B cell (primary cell): ENCODE measurements at regions not wholly inside any gene's neighbourhood (a gene's known extent, or its start where the extent isn't known, plus 50 kb on each side); places are given as distances from the start of the nearest gene placed in this dataset.

Experiments used
- ATAC-seq: fragments of 200-7000 bp; cut with Tn5 transposase; one replicate; pipeline ENCODE4 v1.10.0; 2021; ENCODE audit warnings: low read depth, mild to moderate bottlenecking, moderate number of reproducible peaks, moderate library complexity
- CTCF ChIA-PET: fragments of 350-600 bp; sonication (Branson Sonifier 250); formaldehyde crosslinking; loops from one replicate; lab custom pipeline; 2021; ENCODE audit warnings: antibody characterized with exemption, inconsistent platforms; lab: Charles Lee
- POLR2A ChIA-PET: fragments of 350-600 bp; sonication (Branson Sonifier 250); formaldehyde crosslinking; loops from one replicate; lab custom pipeline; 2021; ENCODE audit warnings: antibody characterized with exemption; lab: Charles Lee
- DNase-seq: peaks from one replicate; pipeline ENCODE4 v3.0.0; 2013
- H2AFZ ChIP-seq: 2 replicates; pipeline ENCODE4 v1.6.1; 2012; ENCODE audit warnings: mild to moderate bottlenecking, low read depth, low read length; ENCODE audit not compliant: insufficient read depth, poor library complexity, severe bottlenecking
- H3K27ac ChIP-seq, 2 donors: 1 replicate in 1 of 2; 2 replicates in 1 of 2; pipeline ENCODE4 v1.5.1; 2012 to 2013; ENCODE audit warnings: low read length in 2 of 2, mild to moderate bottlenecking in 2 of 2, moderate library complexity in 1 of 2
- H3K27me3 ChIP-seq, 4 experiments: fragments of 200-600 bp in 1 of 4; sonication (generic) in 1 of 4; replicated peaks in 1 of 4; 1 replicate in 2 of 4; 2 replicates in 2 of 4; pipeline versions ENCODE4 v1.6.1 to v1.7.0; 2013 to 2016; ENCODE audit warnings: low read length in 3 of 4, mild to moderate bottlenecking in 2 of 4, mixed read lengths in 1 of 4, moderate library complexity in 1 of 4; ENCODE audit not compliant: insufficient read depth in 4 of 4, control insufficient read depth in 3 of 4; ENCODE audit errors: control extremely low read depth in 1 of 4
- H3K36me3 ChIP-seq, 2 experiments: replicated peaks in 1 of 2; 1 replicate in 1 of 2; 2 replicates in 1 of 2; pipeline versions ENCODE4 v1.6.1 to v1.7.1; 2013; ENCODE audit warnings: low read length in 1 of 2; ENCODE audit not compliant: insufficient read depth in 2 of 2, control insufficient read depth in 1 of 2; ENCODE audit errors: control extremely low read depth in 1 of 2, extremely low read depth in 1 of 2
- H3K4me1 ChIP-seq, 2 donors: fragments of 200-600 bp in 1 of 2; sonication (generic) in 1 of 2; 1 replicate in 1 of 2; 2 replicates in 1 of 2; pipeline versions ENCODE4 v1.5.1 to v1.6.1; 2013 to 2017; ENCODE audit warnings: low read length in 2 of 2; ENCODE audit not compliant: control insufficient read depth in 2 of 2, insufficient read depth in 2 of 2
- H3K4me2 ChIP-seq: replicated peaks from 2 replicates; pipeline ENCODE3; 2012; ENCODE audit warnings: mild to moderate bottlenecking, low read depth, low read length; ENCODE audit not compliant: poor library complexity, severe bottlenecking
- H3K4me3 ChIP-seq, 5 experiments: fragments of 200-600 bp in 1 of 5; sonication (generic) in 1 of 5; 1 replicate in 3 of 5; 2 replicates in 2 of 5; pipeline versions ENCODE4 v1.5.1 to v1.7.0; 2011 to 2016; ENCODE audit warnings: low read length in 4 of 5, mild to moderate bottlenecking in 4 of 5, low read depth in 2 of 5, control low read depth in 1 of 5, moderate library complexity in 1 of 5; ENCODE audit not compliant: insufficient read depth in 1 of 5; ENCODE audit errors: control extremely low read depth in 1 of 5, extremely low read depth in 1 of 5
- H3K79me2 ChIP-seq: fragments of 200-600 bp; sonication (generic); one replicate; pipeline ENCODE4 v1.6.0; 2016; ENCODE audit warnings: low read length; ENCODE audit not compliant: control insufficient read depth, insufficient read depth
- H3K9ac ChIP-seq: fragments of 200-600 bp; sonication (generic); 2 replicates; pipeline ENCODE4 v1.6.1; 2017; ENCODE audit warnings: mild to moderate bottlenecking, low read length, moderate library complexity
- H3K9me3 ChIP-seq, 3 donors: one replicate each; pipeline versions ENCODE4 v1.6.1 to v1.7.1; 2013; ENCODE audit warnings: low read length in 2 of 3; ENCODE audit not compliant: control insufficient read depth in 2 of 3, insufficient read depth in 1 of 3; ENCODE audit errors: control extremely low read depth in 1 of 3
- H4K20me1 ChIP-seq: 2 replicates; pipeline ENCODE4 v1.6.0; 2012; ENCODE audit warnings: mild to moderate bottlenecking, low read length; ENCODE audit not compliant: insufficient read depth, control insufficient read depth, poor library complexity, severe bottlenecking
- H3K27ac Mint-ChIP-seq: one replicate; pipeline ENCODE4 v1.8.0; 2021; ENCODE audit warnings: mixed read lengths
- H3K27me3 Mint-ChIP-seq: one replicate; pipeline ENCODE4 v1.8.0; 2021; ENCODE audit warnings: mixed read lengths
- H3K4me1 Mint-ChIP-seq: one replicate; pipeline ENCODE4 v1.8.0; 2021; ENCODE audit warnings: mixed read lengths
- H3K4me3 Mint-ChIP-seq: one replicate; pipeline ENCODE4 v1.8.0; 2021; ENCODE audit warnings: mixed read lengths
- H3K9me3 Mint-ChIP-seq: one replicate; pipeline ENCODE4 v1.8.0; 2022; ENCODE audit warnings: mixed read lengths; ENCODE audit not compliant: insufficient read depth
- EZH2 ChIP-seq: IDR thresholded peaks from 2 replicates; pipeline ENCODE4 v1.6.1; 2012; ENCODE audit warnings: borderline replicate concordance, low read depth, mild to moderate bottlenecking, moderate library complexity, low read length; ENCODE audit not compliant: insufficient read depth, poor library complexity, severe bottlenecking
- WGBS: methylation state at CpG from one replicate; pipeline ENCODE4 v1.1.5; 2013; ENCODE audit warnings: missing lambda C conversion rate; ENCODE audit not compliant: insufficient coverage; 5-methylcytosine and 5-hydroxymethylcytosine counted together
- intact Hi-C: fragments of 100-400 bp; cut with micrococcal nuclease; formaldehyde crosslinking; loops from one replicate; pipeline ENCODE4 v1.10.0; 2022
- TF ChIP-seq, protein P1 (sequence below): fragments of 200-600 bp; IDR thresholded peaks from one replicate; pipeline ENCODE4 v1.8.0; 2022; ENCODE audit warnings: antibody characterized with exemption, mild to moderate bottlenecking

- Histone ChIP-seq H3K36me3 (no peaks in the 10 kb centered on the region), H3K27ac (no peak overlapping the region), H3K9me3 (peaks cover 0 to 4% (median 0%) of the 10 kb centered on the region in 3 donors), H3K9ac (no peak overlapping the region), H3K4me2 (no peak overlapping the region), H3K4me1 (no peaks in the 10 kb centered on the region), H4K20me1 (no peaks in the 10 kb centered on the region), H2AFZ (no peak overlapping the region), H3K79me2 (no peaks in the 10 kb centered on the region), H3K27me3 (peaks cover 0 to 21% (median 17%) of the 10 kb centered on the region in 4 experiments), H3K4me3 (no peak overlapping the region)
- Mint-ChIP-seq H3K27me3 (peaks cover 34% of the 10 kb centered on the region), H3K27ac (no peak overlapping the region), H3K9me3 (no peaks in the 10 kb centered on the region), H3K4me3 (no peak overlapping the region), H3K4me1 (no peaks in the 10 kb centered on the region)
- ATAC-seq (no peak), DNase-seq (no peak)
- intact Hi-C loops: no loop called here
- POLR2A ChIA-PET: no interaction called here
- WGBS: 15% methylated on average over 58 of the region's 64 CpGs
- CTCF ChIA-PET: no interaction called here
- TF ChIP-seq, protein P1, sequence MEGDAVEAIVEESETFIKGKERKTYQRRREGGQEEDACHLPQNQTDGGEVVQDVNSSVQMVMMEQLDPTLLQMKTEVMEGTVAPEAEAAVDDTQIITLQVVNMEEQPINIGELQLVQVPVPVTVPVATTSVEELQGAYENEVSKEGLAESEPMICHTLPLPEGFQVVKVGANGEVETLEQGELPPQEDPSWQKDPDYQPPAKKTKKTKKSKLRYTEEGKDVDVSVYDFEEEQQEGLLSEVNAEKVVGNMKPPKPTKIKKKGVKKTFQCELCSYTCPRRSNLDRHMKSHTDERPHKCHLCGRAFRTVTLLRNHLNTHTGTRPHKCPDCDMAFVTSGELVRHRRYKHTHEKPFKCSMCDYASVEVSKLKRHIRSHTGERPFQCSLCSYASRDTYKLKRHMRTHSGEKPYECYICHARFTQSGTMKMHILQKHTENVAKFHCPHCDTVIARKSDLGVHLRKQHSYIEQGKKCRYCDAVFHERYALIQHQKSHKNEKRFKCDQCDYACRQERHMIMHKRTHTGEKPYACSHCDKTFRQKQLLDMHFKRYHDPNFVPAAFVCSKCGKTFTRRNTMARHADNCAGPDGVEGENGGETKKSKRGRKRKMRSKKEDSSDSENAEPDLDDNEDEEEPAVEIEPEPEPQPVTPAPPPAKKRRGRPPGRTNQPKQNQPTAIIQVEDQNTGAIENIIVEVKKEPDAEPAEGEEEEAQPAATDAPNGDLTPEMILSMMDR: no peak
- TF ChIP-seq EZH2: no peak
Observed at GRCh38 chr11:31987118-31988005, 103.5 kb upstream of the RCN1 start.

- Histone ChIP-seq H3K9me3 (peaks cover 0 to 4% (median 0%) of the 10 kb centered on the region in 3 donors), H3K4me2 (no peak overlapping the region), H3K79me2 (no peaks in the 10 kb centered on the region), H3K36me3 (no peaks in the 10 kb centered on the region), H3K4me3 (no peak overlapping the region), H2AFZ (no peak overlapping the region), H3K27ac (no peak overlapping the region), H4K20me1 (no peaks in the 10 kb centered on the region), H3K9ac (no peak overlapping the region), H3K4me1 (no peaks in the 10 kb centered on the region), H3K27me3 (peaks cover 0 to 21% (median 17%) of the 10 kb centered on the region in 4 experiments)
- H3K27ac Mint-ChIP-seq: no peak overlapping the region
- intact Hi-C loops: no loop called here
- DNase-seq: no peak
- TF ChIP-seq EZH2: no peak
- TF ChIP-seq, protein P1: no peak
- ChIA-PET CTCF (no interaction called here), POLR2A (no interaction called here)
- no peaks in the 10 kb centered on the region for H3K4me1 Mint-ChIP-seq
- H3K4me3 Mint-ChIP-seq: no peak overlapping the region
- peaks cover under 1% of the 10 kb centered on the region for H3K9me3 Mint-ChIP-seq
- no peak for ATAC-seq
- peaks cover 36% of the 10 kb centered on the region for H3K27me3 Mint-ChIP-seq
- WGBS: 73% methylated on average over 3 of the region's 10 CpGs
Observed at GRCh38 chr11:31986201-31986889, 104.5 kb upstream of the RCN1 start.
